ENCODE measurements at regions not wholly inside any gene's neighbourhood (a gene's known extent, or its start where the extent isn't known, plus 50 kb on each side); places are given as distances from the start of the nearest gene placed in this dataset.

DNA sequence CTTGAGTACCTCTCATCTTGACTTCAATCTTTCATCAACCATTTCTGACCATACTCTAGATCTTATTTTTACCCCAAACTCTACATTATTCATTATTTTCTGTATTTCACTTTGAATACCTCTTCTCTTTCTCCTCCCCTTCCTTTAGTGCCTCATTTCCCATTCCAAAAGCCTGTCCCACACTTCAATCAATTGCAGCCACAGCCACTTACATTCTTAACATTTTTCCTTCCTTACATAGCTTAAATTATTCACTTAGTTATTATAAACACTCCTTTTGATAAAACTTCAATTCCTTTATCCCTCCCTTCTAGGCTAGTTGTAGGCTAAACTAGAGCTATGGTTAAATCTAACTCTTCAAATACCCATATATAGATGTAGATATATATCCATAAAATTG, 344.0 kb downstream of the PRR16 start (continued):
- no peak for TF ChIP-seq ZNF703 (CRISPR knock-in tag; IDR thresholded peaks at IDR 0.05; ENCODE audit: borderline replicate concordance)
- TF ChIP-seq ZNF350 (CRISPR knock-in tag; IDR thresholded peaks at IDR 0.05; ENCODE audit: borderline replicate concordance, low read depth): no peak
- TF ChIP-seq, protein P1, sequence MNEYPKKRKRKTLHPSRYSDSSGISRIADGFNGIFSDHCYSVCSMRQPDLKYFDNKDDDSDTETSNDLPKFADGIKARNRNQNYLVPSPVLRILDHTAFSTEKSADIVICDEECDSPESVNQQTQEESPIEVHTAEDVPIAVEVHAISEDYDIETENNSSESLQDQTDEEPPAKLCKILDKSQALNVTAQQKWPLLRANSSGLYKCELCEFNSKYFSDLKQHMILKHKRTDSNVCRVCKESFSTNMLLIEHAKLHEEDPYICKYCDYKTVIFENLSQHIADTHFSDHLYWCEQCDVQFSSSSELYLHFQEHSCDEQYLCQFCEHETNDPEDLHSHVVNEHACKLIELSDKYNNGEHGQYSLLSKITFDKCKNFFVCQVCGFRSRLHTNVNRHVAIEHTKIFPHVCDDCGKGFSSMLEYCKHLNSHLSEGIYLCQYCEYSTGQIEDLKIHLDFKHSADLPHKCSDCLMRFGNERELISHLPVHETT (CRISPR knock-in tag; conservative IDR thresholded peaks at IDR 0.05): no peak

DNA sequence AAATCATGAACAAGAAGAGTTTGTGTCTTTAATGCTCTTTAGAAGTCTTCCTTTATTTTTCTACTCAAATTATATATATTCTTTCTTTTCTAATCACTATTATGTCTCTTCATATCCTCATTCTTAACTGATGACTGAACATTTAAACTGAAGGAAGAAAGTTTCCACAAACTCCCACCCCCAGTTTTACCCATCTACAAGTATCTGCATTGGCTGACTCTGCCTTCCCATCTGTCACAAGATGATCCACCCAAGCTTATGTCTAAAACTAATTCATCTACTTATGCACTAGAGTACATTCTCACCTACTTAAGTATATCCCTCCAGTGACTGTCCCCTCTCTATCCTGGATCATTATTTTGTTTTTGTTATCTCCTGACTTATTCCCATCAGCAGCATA, 344.5 kb downstream of the PRR16 start:
- Histone ChIP-seq H3K4me2 (ENCODE audit: low read depth, low read length) (no peak overlapping the region), H2AFZ (ENCODE audit: low read length) (no peak overlapping the region), H3K4me3 (replicated peaks in 1 of 3; ENCODE audit: insufficient read depth in 1 of 3, low read depth in 2 of 3, low read length in 3 of 3) (no peak overlapping the region), H3K36me3 (replicated peaks in 1 of 2; ENCODE audit: control insufficient read depth in 1 of 2, insufficient read depth in 2 of 2, low read length in 2 of 2) (no peaks in the 10 kb centered on the region), H4K20me1 (ENCODE audit: insufficient read depth, low read length) (no peaks in the 10 kb centered on the region), H3K27ac (ENCODE audit: extremely low read length, insufficient read depth, low read length) (no peak overlapping the region), H3K9me3 (ENCODE audit: low read length) (no peaks in the 10 kb centered on the region), H3K27me3 (ENCODE audit: control insufficient read depth in 1 of 2, insufficient read depth in 2 of 2, low read length in 2 of 2) (no peaks in the 10 kb centered on the region), H3K4me1 (ENCODE audit: insufficient read depth, low read length) (no peaks in the 10 kb centered on the region), H3K79me2 (ENCODE audit: insufficient read depth, low read length) (no peaks in the 10 kb centered on the region), H3K9ac (ENCODE audit: insufficient read depth, low read depth, low read length) (no peak overlapping the region)
- DNase-seq (ENCODE audit: low spot score) (no peak), FAIRE-seq (no peak), ATAC-seq (no peak)
- ChIA-PET POLR2A (no interaction called here), CTCF (ENCODE audit: low intra/inter-chr PET ratio, low total read pairs) (no interaction called here)
- no peak for TF ChIP-seq ZNF629 (CRISPR knock-in tag; conservative IDR thresholded peaks at IDR 0.05)
- no peak for TF ChIP-seq ZNF569 (CRISPR knock-in tag; IDR thresholded peaks at IDR 0.05; ENCODE audit: borderline replicate concordance)
- no peak for TF ChIP-seq CBFB (CRISPR knock-in tag; IDR thresholded peaks at IDR 0.05)
- TF ChIP-seq, protein P2, sequence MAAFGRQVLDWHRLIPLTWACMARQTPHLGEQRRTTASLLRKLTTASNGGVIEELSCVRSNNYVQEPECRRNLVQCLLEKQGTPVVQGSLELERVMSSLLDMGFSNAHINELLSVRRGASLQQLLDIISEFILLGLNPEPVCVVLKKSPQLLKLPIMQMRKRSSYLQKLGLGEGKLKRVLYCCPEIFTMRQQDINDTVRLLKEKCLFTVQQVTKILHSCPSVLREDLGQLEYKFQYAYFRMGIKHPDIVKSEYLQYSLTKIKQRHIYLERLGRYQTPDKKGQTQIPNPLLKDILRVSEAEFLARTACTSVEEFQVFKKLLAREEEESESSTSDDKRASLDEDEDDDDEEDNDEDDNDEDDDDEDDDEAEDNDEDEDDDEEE (CRISPR knock-in tag; IDR thresholded peaks at IDR 0.05): no peak
- BruUV-seq (replicated peaks): no TSS peak
- intact Hi-C loops (cut with micrococcal nuclease; ENCODE audit: unreplicated experiment): no loop called here
- in situ Hi-C loops (cut with HindIII; ENCODE audit: extremely low pct_ligation_motif_present, low pct_unique_long_range_greater_than_20kb): no loop called here
